Upper lobe of left lung (tissue), 4 donors: ENCODE measurements at regions not wholly inside any gene's neighbourhood (a gene's known extent, or its start where the extent isn't known, plus 50 kb on each side); places are given as distances from the start of the nearest gene placed in this dataset.

Experiments used
- CTCF ChIP-seq, 6 experiments: fragments of 450-650 bp in 4 of 6; fragments of 200-600 bp in 2 of 6; sonication (generic) in 2 of 6; IDR thresholded peaks; one replicate each; pipeline ENCODE4 v1.5.1; 2016 to 2019; ENCODE audit warnings: antibody characterized with exemption in 6 of 6
- EP300 ChIP-seq, 4 donors: sonication (generic); formaldehyde crosslinking; IDR thresholded peaks; one replicate each; pipeline ENCODE4 v1.5.1; 2017; ENCODE audit warnings: antibody characterized with exemption in 4 of 4, control low read depth in 2 of 4
- POLR2A ChIP-seq, 4 donors: fragments of 450-650 bp; IDR thresholded peaks; one replicate each; pipeline ENCODE4 v1.5.1; 2016 to 2017; ENCODE audit warnings: antibody characterized with exemption in 4 of 4, mild to moderate bottlenecking in 2 of 4
- POLR2AphosphoS5 ChIP-seq, 2 donors: sonication (generic); formaldehyde crosslinking; IDR thresholded peaks; one replicate each; pipeline ENCODE4 v1.5.1; 2017; ENCODE audit warnings: antibody characterized with exemption in 2 of 2

DNA sequence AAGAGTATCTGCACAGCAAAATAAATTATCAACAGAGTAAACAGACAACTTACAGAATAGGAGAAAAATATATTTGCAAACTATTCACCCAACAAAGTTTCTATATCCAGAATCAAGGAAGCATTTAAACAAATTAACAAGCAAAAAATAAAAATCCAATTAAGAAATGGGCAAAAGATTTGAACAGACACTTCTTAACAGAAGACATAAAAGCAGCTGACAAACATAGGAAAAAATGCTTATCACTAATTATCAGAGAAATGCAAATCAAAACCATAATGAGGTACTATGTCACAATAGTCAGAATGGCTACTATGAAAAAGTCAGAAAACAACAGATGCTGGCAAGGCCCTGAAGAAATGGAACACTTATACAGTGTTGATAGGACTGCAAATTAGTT lies 434.2 kb upstream of the ADGRB3 start:
- no peak for TF ChIP-seq CTCF (IDR thresholded peaks at IDR 0.05)
- TF ChIP-seq POLR2AphosphoS5 (IDR thresholded peaks at IDR 0.05), result no peak
- no peak for TF ChIP-seq POLR2A (IDR thresholded peaks at IDR 0.05)
- no peak for TF ChIP-seq EP300 (IDR thresholded peaks at IDR 0.05)
